ENCODE measurements at regions not wholly inside any gene's neighbourhood (a gene's known extent, or its start where the extent isn't known, plus 50 kb on each side); places are given as distances from the start of the nearest gene placed in this dataset.

DNA sequence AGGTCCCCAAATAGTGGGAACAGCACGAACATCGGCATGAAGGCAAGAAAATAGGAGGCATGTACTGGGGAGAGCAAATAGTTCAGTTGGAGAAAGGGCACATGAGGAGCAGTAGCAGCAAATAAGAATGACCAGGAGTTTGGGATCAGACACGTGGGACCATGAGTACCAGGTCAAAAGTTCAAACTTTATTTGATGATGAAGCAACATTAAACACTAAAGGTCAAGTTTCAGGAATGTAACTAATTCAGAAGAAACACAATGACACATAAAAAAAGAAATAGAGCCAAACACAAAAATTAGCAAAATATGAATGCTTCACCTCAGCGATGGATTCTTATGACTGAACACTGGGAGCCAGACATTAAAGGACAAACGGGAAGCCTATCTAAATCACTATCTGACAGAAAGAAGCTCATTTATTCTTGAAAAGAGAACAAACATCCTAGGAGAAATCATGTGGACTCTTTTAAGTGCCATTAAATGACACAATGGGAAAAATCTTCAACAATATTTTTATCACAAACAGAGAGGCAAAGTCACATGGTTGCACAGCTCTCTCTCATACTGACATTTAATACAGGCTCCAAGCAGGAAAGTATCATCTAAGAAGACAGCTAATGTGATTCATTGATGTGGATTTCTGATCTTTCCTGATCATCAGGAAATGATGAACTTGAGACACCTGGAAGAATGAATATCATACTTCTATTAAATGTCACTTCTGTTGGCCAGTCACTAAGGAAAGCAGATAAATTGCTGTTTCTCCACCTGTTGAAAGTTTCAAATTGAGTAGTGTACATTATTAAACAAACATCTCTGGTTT, 216.9 kb upstream of the THBS1 start:
- no peak overlapping the region for H3K4me3 ChIP-seq (ENCODE audit: low read depth, low read length)
- TF ChIP-seq, protein P1, sequence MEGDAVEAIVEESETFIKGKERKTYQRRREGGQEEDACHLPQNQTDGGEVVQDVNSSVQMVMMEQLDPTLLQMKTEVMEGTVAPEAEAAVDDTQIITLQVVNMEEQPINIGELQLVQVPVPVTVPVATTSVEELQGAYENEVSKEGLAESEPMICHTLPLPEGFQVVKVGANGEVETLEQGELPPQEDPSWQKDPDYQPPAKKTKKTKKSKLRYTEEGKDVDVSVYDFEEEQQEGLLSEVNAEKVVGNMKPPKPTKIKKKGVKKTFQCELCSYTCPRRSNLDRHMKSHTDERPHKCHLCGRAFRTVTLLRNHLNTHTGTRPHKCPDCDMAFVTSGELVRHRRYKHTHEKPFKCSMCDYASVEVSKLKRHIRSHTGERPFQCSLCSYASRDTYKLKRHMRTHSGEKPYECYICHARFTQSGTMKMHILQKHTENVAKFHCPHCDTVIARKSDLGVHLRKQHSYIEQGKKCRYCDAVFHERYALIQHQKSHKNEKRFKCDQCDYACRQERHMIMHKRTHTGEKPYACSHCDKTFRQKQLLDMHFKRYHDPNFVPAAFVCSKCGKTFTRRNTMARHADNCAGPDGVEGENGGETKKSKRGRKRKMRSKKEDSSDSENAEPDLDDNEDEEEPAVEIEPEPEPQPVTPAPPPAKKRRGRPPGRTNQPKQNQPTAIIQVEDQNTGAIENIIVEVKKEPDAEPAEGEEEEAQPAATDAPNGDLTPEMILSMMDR (IDR thresholded peaks at IDR 0.05; ENCODE audit: low read depth, low read length) = no peak

DNA sequence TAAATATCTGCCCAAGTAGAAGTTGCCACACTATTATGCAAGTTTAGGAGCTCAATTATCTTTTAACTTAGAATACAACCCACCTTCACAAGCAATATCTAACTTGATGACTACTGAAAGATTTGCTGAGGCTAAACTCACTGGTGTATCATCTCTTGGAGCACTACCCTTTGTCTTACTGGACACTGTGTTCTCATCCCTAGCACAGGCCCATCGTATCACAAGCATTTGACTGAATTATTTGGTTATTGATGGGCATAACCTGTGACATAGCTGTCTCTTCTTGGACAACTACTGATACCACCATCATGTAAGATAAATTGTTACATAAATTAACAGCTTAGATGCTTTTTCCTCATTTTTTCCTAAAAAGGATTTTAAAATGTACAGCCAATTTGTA, 216.2 kb upstream of the THBS1 start:
- TF ChIP-seq, protein P1 (IDR thresholded peaks at IDR 0.05; ENCODE audit: low read depth, low read length) = no peak
- H3K4me3 ChIP-seq (ENCODE audit: low read depth, low read length) = no peak overlapping the region

DNA sequence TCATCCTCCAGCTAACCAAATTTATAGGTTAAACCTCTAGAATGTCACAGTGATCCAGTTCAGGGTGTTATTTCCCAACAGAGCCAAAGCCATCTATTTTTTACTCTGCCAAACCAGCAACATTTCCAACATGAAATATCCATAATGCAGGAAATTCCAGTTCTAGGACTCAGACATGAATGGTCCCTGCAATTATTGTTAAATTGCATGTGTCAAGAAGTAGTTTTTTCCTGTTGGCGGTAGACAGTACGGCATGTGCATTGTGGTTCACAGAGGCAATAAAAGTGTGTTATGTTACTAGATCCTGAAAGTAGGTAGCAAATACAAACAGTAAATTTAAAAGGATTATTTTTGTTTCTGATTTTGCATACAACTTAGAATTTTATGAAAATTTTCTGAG, 215.7 kb upstream of the THBS1 start:
- H3K4me3 ChIP-seq (ENCODE audit: low read depth, low read length) = no peak overlapping the region
- TF ChIP-seq, protein P1 (IDR thresholded peaks at IDR 0.05; ENCODE audit: low read depth, low read length) = no peak

DNA sequence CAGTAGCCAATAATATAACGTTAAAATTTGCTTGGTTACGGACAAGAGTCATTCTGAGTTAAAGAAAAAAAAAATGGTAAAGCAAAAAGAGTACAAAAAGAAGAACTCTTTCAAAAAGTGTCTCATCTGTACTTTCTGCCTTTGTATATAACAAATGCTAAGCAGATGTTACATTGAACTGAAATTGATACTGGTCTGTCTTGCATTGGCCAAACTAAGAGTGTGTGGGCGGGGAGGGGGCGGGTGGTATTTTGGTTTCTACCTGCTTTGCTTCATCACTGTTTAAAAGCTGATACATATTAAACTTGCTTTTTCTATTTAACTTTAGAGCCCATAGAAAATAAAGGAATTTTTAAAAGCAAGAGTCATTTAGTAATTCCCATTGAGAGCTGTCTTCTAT, 215.0 kb upstream of the THBS1 start:
- TF ChIP-seq, protein P1 (IDR thresholded peaks at IDR 0.05; ENCODE audit: low read depth, low read length) = no peak
- H3K4me3 ChIP-seq (ENCODE audit: low read depth, low read length) = no peak overlapping the region

DNA sequence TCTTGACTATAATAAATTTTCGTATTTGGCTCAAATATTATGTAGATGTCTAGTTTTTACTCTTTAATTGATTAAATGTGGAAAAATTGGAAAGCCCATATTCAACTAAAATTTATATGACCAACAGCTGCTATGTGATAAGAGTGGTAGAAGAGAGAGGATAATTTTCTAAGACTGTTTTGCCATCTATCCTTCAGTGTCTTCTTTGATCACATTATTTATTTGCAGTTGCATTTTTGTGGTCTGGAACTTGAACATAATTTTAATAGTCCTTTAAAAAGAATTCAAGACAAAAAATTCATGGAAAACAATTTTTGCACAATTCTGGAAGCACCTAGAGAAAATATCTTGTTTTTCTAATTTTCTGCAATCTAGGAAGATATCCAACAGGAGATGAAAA, 213.3 kb upstream of the THBS1 start:
- TF ChIP-seq, protein P1 (IDR thresholded peaks at IDR 0.05; ENCODE audit: low read depth, low read length) = no peak
- no peak overlapping the region for H3K4me3 ChIP-seq (ENCODE audit: low read depth, low read length)

DNA sequence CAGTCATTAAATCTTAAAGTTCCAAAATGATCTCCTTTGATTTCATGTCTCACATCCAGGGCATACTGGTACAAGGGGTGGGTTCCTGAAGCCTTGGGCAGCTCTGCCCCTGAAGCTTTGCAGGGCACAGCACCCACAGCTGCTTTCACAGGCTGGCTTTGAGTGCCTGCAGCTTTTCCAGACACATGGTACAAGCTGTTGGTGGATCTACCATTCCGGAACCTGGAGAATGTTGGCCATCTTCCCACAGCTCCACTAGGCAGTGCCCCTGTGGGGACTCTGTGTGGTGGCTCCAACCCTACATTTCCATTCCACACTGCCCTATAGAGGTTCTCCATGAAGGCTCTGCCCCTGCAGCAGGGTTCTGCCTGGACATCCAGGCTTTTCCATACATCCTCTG, 211.1 kb upstream of the THBS1 start:
- TF ChIP-seq, protein P1 (IDR thresholded peaks at IDR 0.05; ENCODE audit: low read depth, low read length) = no peak
- no peak overlapping the region for H3K4me3 ChIP-seq (ENCODE audit: low read depth, low read length)

DNA sequence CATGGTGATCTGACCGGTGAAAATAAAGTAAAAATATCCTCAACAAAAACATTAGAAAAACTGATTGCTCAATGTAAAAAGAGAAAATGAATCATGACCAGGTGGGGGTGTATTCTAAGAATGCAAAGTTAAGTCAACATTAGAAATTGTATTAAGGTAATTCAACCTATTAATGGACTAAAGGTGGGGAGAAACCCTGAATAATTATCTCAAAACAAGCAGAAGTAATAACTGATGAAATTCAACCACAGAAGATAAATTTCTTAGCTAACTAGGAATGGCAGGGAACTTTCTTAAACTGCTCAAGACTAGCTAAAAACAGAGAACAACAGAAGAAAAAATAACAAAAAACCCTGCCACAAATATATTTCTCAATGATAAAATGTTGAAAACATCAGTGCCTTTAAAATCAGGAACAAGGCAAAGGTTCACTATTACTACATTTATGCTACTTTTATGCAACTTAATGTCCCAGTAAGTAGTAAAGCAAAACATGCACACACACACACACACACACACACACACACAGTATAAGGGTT, 204.4 kb upstream of the THBS1 start:
- TF ChIP-seq, protein P1 (IDR thresholded peaks at IDR 0.05; ENCODE audit: low read depth, low read length) = no peak

More for the DNA sequence above, 204.4 kb upstream of the THBS1 start:
- H3K4me3 ChIP-seq (ENCODE audit: low read depth, low read length) = no peak overlapping the region

All from WI38 (cell line).